OCI-LY3 (cell line): ENCODE measurements at regions not wholly inside any gene's neighbourhood (a gene's known extent, or its start where the extent isn't known, plus 50 kb on each side); places are given as distances from the start of the nearest gene placed in this dataset.

Experiments used
- CTCF ChIP-seq: fragments of 200-600, 300-600 bp; sonication (generic); IDR thresholded peaks from 2 replicates; pipeline ENCODE4 v1.5.1; 2014; ENCODE audit warnings: antibody characterized with exemption, low read length, low read depth
- EZH2phosphoT487 ChIP-seq: fragments of 200-600 bp; shearing (Covaris generic); IDR thresholded peaks from 2 replicates; pipeline ENCODE4 v1.6.1; 2018; ENCODE audit warnings: antibody characterized with exemption, mixed run types, low read depth

- no peak for TF ChIP-seq CTCF
- no peak for TF ChIP-seq EZH2phosphoT487
Measured at GRCh38 chr6:134821928-134822864, 127.7 kb downstream of the ALDH8A1 start.
